ENCODE measurements at regions not wholly inside any gene's neighbourhood (a gene's known extent, or its start where the extent isn't known, plus 50 kb on each side); places are given as distances from the start of the nearest gene placed in this dataset.
"Not testable (repeated sequence)": the region's sequence is repeated elsewhere in the genome, so short reads cannot be mapped to it uniquely, and the experiment has no call there.

GRCh38 chr1:166590161-166590560 is 249.1 kb upstream of the POGK start:
- FAIRE-seq: no peak

GRCh38 chr1:166594646-166595045 is 244.6 kb upstream of the POGK start:
- DNase-seq (ENCODE audit: insufficient read length, low spot score) (no peak), FAIRE-seq (no peak)
- no peak for TF ChIP-seq POU2F2 (IDR thresholded peaks at IDR 0.05; ENCODE audit: low read depth, low read length)
- no peak for TF ChIP-seq PAX5 (IDR thresholded peaks at IDR 0.05; ENCODE audit: insufficient read depth, low read length, severe bottlenecking)
- no peak for TF ChIP-seq SPI1 (IDR thresholded peaks at IDR 0.05; ENCODE audit: low read depth, low read length)
- no peak for TF ChIP-seq POLR2AphosphoS5 (IDR thresholded peaks at IDR 0.05; ENCODE audit: low read depth, low read length)

More at GRCh38 chr1:166590161-166590560, 249.1 kb upstream of the POGK start:
- DNase-seq (ENCODE audit: insufficient read length, low spot score): no peak
- TF ChIP-seq POLR2AphosphoS5 (IDR thresholded peaks at IDR 0.05; ENCODE audit: low read depth, low read length) (no peak), SPI1 (IDR thresholded peaks at IDR 0.05; ENCODE audit: low read depth, low read length) (no peak), POLR2A (IDR thresholded peaks at IDR 0.05; ENCODE audit: low read depth, low read length) (no peak), TAF1 (IDR thresholded peaks at IDR 0.05; ENCODE audit: low read depth, low read length) (no peak), PAX5 (IDR thresholded peaks at IDR 0.05; ENCODE audit: insufficient read depth, low read length, severe bottlenecking) (no peak), POU2F2 (IDR thresholded peaks at IDR 0.05; ENCODE audit: low read depth, low read length) (no peak)

GRCh38 chr1:166597516-166597915 is 241.8 kb upstream of the POGK start:
- TF ChIP-seq PAX5 (IDR thresholded peaks at IDR 0.05; ENCODE audit: insufficient read depth, low read length, severe bottlenecking) (no peak), POLR2A (IDR thresholded peaks at IDR 0.05; ENCODE audit: low read depth, low read length) (no peak), TAF1 (IDR thresholded peaks at IDR 0.05; ENCODE audit: low read depth, low read length) (no peak), POLR2AphosphoS5 (IDR thresholded peaks at IDR 0.05; ENCODE audit: low read depth, low read length) (no peak), SPI1 (IDR thresholded peaks at IDR 0.05; ENCODE audit: low read depth, low read length) (no peak), POU2F2 (IDR thresholded peaks at IDR 0.05; ENCODE audit: low read depth, low read length) (no peak)
- DNase-seq (ENCODE audit: insufficient read length, low spot score) (no peak), FAIRE-seq (no peak)

DNA sequence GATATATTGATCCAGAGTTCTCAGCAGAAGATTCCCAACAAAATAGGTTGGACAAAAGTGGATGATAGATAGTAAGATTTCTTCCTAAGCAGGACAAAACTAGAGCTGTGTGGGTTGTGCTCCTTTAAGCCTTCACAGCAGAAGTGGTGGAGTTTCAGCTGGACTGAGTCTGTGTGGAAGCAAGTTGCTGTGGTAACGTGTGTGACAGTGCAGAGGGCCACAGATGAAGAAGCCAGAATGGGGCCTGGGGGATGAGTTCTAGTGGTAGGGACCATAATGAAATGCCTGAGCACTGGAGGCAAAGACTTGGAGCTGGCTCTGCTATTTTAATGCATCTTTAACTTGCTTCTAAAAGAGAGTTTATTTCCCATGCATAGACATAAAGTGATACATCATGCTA is 238.7 kb upstream of the POGK start:
- DNase-seq (ENCODE audit: insufficient read length, low spot score): no peak
- FAIRE-seq: no peak
- no peak for TF ChIP-seq TAF1 (IDR thresholded peaks at IDR 0.05; ENCODE audit: low read depth, low read length)
- no peak for TF ChIP-seq SPI1 (IDR thresholded peaks at IDR 0.05; ENCODE audit: low read depth, low read length)
- TF ChIP-seq POLR2A (IDR thresholded peaks at IDR 0.05; ENCODE audit: low read depth, low read length): no peak
- no peak for TF ChIP-seq PAX5 (IDR thresholded peaks at IDR 0.05; ENCODE audit: insufficient read depth, low read length, severe bottlenecking)
- no peak for TF ChIP-seq POU2F2 (IDR thresholded peaks at IDR 0.05; ENCODE audit: low read depth, low read length)
- no peak for TF ChIP-seq POLR2AphosphoS5 (IDR thresholded peaks at IDR 0.05; ENCODE audit: low read depth, low read length)

DNA sequence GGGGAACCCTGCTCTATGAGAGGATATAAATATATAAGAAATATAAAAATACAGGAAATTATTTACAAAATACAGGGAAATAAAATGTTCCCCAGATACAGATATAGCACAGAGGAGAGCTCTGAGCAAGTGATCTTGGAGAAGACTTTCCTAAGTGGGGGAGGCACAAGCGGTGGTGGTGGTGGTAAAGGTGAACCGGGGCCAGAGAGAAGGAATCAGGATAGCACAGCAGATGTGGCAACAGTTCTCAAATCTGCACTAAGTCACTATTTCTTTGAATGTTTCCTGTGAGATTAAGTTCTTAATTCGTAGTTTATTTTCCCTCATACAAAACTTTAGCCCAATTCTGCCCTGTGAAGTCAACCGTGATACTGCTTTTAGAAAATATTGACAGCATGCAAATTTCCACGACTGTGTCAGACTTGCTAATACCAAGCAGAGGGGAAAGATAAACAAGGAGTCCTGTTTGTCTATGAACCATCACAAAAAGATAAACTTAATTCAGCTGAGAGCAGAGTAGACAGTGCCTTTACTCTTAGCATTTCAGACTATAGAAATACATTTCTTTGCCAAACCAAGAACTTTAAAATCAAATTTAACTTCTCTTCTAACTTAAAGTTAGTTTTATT is 237.5 kb upstream of the POGK start:
- no peak for FAIRE-seq
- DNase-seq (ENCODE audit: insufficient read length, low spot score): no peak
- TF ChIP-seq POLR2AphosphoS5 (IDR thresholded peaks at IDR 0.05; ENCODE audit: low read depth, low read length) (no peak), POU2F2 (IDR thresholded peaks at IDR 0.05; ENCODE audit: low read depth, low read length) (no peak), PAX5 (IDR thresholded peaks at IDR 0.05; ENCODE audit: insufficient read depth, low read length, severe bottlenecking) (no peak), POLR2A (IDR thresholded peaks at IDR 0.05; ENCODE audit: low read depth, low read length) (no peak), TAF1 (IDR thresholded peaks at IDR 0.05; ENCODE audit: low read depth, low read length) (no peak)

GRCh38 chr1:166602801-166603200 is 236.5 kb upstream of the POGK start:
- not testable (repeated sequence) for DNase-seq (ENCODE audit: insufficient read length, low spot score); FAIRE-seq

DNA sequence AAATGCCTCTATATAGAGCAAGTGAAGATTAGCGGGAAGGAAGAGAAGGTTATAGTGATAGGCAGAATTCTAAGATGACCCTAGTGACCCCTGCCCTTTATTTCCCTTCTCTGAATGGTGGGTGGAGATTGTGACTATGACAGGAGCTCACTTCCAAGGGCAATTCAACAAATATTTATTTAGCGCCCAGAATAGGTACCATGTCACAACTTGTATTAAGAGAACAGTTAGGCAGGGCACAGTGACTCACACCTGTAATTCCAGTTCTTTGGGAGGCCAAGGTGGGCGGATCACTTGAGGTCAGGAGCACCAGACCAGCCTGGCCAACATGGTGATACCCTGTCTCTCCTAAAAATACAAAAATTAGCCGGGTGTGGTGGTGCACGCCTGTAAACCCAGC is 236.0 kb upstream of the POGK start:
- DNase-seq (ENCODE audit: insufficient read length, low spot score) (no peak), FAIRE-seq (no peak)
- TF ChIP-seq TAF1 (IDR thresholded peaks at IDR 0.05; ENCODE audit: low read depth, low read length) (no peak), POLR2AphosphoS5 (IDR thresholded peaks at IDR 0.05; ENCODE audit: low read depth, low read length) (no peak), POU2F2 (IDR thresholded peaks at IDR 0.05; ENCODE audit: low read depth, low read length) (no peak), POLR2A (IDR thresholded peaks at IDR 0.05; ENCODE audit: low read depth, low read length) (no peak), SPI1 (IDR thresholded peaks at IDR 0.05; ENCODE audit: low read depth, low read length) (no peak), PAX5 (IDR thresholded peaks at IDR 0.05; ENCODE audit: insufficient read depth, low read length, severe bottlenecking) (no peak)

DNA sequence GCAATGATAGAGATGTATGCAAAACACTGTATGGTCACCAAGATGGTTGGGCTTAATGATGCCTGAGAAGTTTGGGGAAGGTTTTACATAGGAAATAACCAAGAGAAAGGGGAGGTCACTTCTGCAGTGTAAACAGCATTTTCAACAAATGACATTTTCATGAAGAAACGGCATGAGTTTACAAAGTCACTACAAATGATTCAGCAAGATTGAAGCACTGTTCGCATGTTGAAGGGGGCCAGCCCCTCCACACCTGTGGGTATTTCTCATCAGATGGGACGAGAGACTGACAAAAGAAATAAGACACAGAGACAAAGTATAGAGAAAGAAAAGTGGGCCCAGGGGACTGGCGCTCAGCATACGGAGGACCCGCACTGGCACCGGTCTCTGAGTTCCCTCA is 234.1 kb upstream of the POGK start:
- DNase-seq (ENCODE audit: insufficient read length, low spot score): no peak
- TF ChIP-seq POU2F2 (IDR thresholded peaks at IDR 0.05; ENCODE audit: low read depth, low read length) (no peak), POLR2A (IDR thresholded peaks at IDR 0.05; ENCODE audit: low read depth, low read length) (no peak), SPI1 (IDR thresholded peaks at IDR 0.05; ENCODE audit: low read depth, low read length) (no peak), TAF1 (IDR thresholded peaks at IDR 0.05; ENCODE audit: low read depth, low read length) (no peak), PAX5 (IDR thresholded peaks at IDR 0.05; ENCODE audit: insufficient read depth, low read length, severe bottlenecking) (no peak), POLR2AphosphoS5 (IDR thresholded peaks at IDR 0.05; ENCODE audit: low read depth, low read length) (no peak)
- FAIRE-seq: no peak

DNA sequence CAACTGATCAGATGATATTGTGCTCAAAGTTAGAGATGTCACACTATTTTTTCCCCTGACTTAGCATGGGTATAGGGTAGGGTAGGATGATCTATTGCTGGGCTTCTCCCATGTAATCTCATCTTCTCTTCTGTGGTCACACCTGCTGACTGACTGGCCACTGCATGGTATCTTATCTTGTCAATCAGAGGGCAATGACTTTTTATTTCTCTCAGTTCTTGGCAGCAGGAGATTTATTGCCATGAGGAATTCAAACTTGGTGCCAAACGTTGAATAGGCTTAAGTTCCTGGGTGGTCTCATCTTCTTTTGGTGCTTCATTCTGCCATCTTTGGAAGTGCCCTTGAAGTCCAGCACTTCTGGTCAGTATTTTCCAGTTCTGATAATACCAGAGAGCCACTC is 226.4 kb upstream of the POGK start:
- DNase-seq (ENCODE audit: insufficient read length, low spot score) (no peak), FAIRE-seq (no peak)
- TF ChIP-seq POU2F2 (IDR thresholded peaks at IDR 0.05; ENCODE audit: low read depth, low read length) (no peak), POLR2A (IDR thresholded peaks at IDR 0.05; ENCODE audit: low read depth, low read length) (no peak), PAX5 (IDR thresholded peaks at IDR 0.05; ENCODE audit: insufficient read depth, low read length, severe bottlenecking) (no peak), SPI1 (IDR thresholded peaks at IDR 0.05; ENCODE audit: low read depth, low read length) (no peak), POLR2AphosphoS5 (IDR thresholded peaks at IDR 0.05; ENCODE audit: low read depth, low read length) (no peak), TAF1 (IDR thresholded peaks at IDR 0.05; ENCODE audit: low read depth, low read length) (no peak)

GRCh38 chr1:166616206-166616605 is 223.1 kb upstream of the POGK start:
- no peak for DNase-seq (ENCODE audit: insufficient read length, low spot score)
- TF ChIP-seq POLR2AphosphoS5 (IDR thresholded peaks at IDR 0.05; ENCODE audit: low read depth, low read length): no peak
- TF ChIP-seq PAX5 (IDR thresholded peaks at IDR 0.05; ENCODE audit: insufficient read depth, low read length, severe bottlenecking): no peak
- TF ChIP-seq POU2F2 (IDR thresholded peaks at IDR 0.05; ENCODE audit: low read depth, low read length): no peak
- no peak for TF ChIP-seq POLR2A (IDR thresholded peaks at IDR 0.05; ENCODE audit: low read depth, low read length)
- TF ChIP-seq TAF1 (IDR thresholded peaks at IDR 0.05; ENCODE audit: low read depth, low read length): no peak
- TF ChIP-seq SPI1 (IDR thresholded peaks at IDR 0.05; ENCODE audit: low read depth, low read length): no peak
- FAIRE-seq: no peak
